Endothelial cell of umbilical vein (primary cell): ENCODE measurements at regions not wholly inside any gene's neighbourhood (a gene's known extent, or its start where the extent isn't known, plus 50 kb on each side); places are given as distances from the start of the nearest gene placed in this dataset.

Experiments used
- BruUV-seq: library from RNA; stranded (reverse); fragments of 400-500 nt; replicated peaks from 2 replicates; lab custom pipeline; 2021; lab: Mats Ljungman, UMichigan
- CTCF ChIA-PET: fragments of 300-600, 350-600 bp; sonication (Branson Sonifier 250); formaldehyde crosslinking; loops from one replicate; lab custom pipeline; 2021; ENCODE audit warnings: antibody characterized with exemption, inconsistent platforms; lab: Charles Lee
- POLR2A ChIA-PET: fragments of 300-600, 350-600 bp; sonication (Branson Sonifier 250); formaldehyde crosslinking; loops from one replicate; lab custom pipeline; 2021; ENCODE audit warnings: antibody characterized with exemption, inconsistent platforms; lab: Charles Lee
- DNase-seq: peaks from one replicate; pipeline ENCODE4 v3.0.0-alpha.2; 2011; ENCODE audit warnings: low read depth, low spot score
- FAIRE-seq: peaks from 2 replicates; lab custom pipeline; 2011; peaks lifted over from hg19 to GRCh38; lab: Jason Lieb, UNC
- H2AFZ ChIP-seq: 2 replicates; pipeline ENCODE4 v1.6.0; 2012; ENCODE audit warnings: low read depth, low read length, control low read depth, inconsistent platforms
- H3K27ac ChIP-seq: 2 replicates; pipeline ENCODE4 v1.5.1; 2011; ENCODE audit warnings: low read depth, mild to moderate bottlenecking, control low read depth, low read length, moderate library complexity; ENCODE audit not compliant: insufficient read depth
- H3K27me3 ChIP-seq, 2 experiments: 2 replicates each; pipeline versions ENCODE4 v1.6.0 to v1.6.1; 2011; ENCODE audit warnings: low read length in 2 of 2, mixed read lengths in 1 of 2; ENCODE audit not compliant: control insufficient read depth in 2 of 2, insufficient read depth in 2 of 2
- H3K36me3 ChIP-seq, 2 experiments: 2 replicates in 1 of 2; 3 replicates in 1 of 2; pipeline ENCODE4 v1.5.1; 2011; ENCODE audit warnings: low read length in 2 of 2, mild to moderate bottlenecking in 1 of 2, moderate library complexity in 1 of 2; ENCODE audit not compliant: control insufficient read depth in 2 of 2, insufficient read depth in 2 of 2; ENCODE audit errors: extremely low read depth in 1 of 2
- H3K4me1 ChIP-seq: 3 replicates; pipeline ENCODE4 v1.5.1; 2011; ENCODE audit warnings: mild to moderate bottlenecking, low read length; ENCODE audit not compliant: control insufficient read depth, insufficient read depth; ENCODE audit errors: extremely low read depth
- H3K4me2 ChIP-seq: 2 replicates; pipeline ENCODE4 v1.6.1; 2011; ENCODE audit warnings: low read length, control low read depth, mixed read lengths; ENCODE audit not compliant: insufficient read depth
- H3K4me3 ChIP-seq, 3 experiments: fragments of 200-600 bp in 1 of 3; sonication (generic), shearing (Covaris generic) in 1 of 3; replicated peaks in 1 of 3; 2 replicates each; pipeline ENCODE4 v1.5.1; 2011 to 2016; ENCODE audit warnings: control low read depth in 3 of 3, low read length in 3 of 3, mild to moderate bottlenecking in 2 of 3, inconsistent platforms in 1 of 3, low read depth in 1 of 3, moderate library complexity in 1 of 3; ENCODE audit not compliant: insufficient read depth in 1 of 3
- H3K79me2 ChIP-seq: 2 replicates; pipeline ENCODE4 v1.6.0; 2012; ENCODE audit warnings: low read length, inconsistent platforms; ENCODE audit not compliant: control insufficient read depth, insufficient read depth
- H3K9ac ChIP-seq: replicated peaks from 2 replicates; pipeline ENCODE3; 2011; ENCODE audit warnings: low read length, control low read depth; ENCODE audit not compliant: insufficient read depth; ENCODE audit errors: extremely low read depth
- H3K9me1 ChIP-seq: replicated peaks from 3 replicates; pipeline ENCODE4 v1.6.0; 2011; ENCODE audit warnings: mild to moderate bottlenecking, low read length; ENCODE audit not compliant: control insufficient read depth, insufficient read depth; ENCODE audit errors: extremely low read depth
- H3K9me3 ChIP-seq: replicated peaks from 2 replicates; pipeline ENCODE4 v1.5.1; 2012; ENCODE audit warnings: low read length, inconsistent platforms; ENCODE audit not compliant: control insufficient read depth, insufficient read depth
- H4K20me1 ChIP-seq: replicated peaks from 2 replicates; pipeline ENCODE3; 2011; ENCODE audit warnings: mild to moderate bottlenecking, low read length; ENCODE audit not compliant: control insufficient read depth, insufficient read depth; ENCODE audit errors: extremely low read depth
- EZH2 ChIP-seq: IDR thresholded peaks from 2 replicates; pipeline ENCODE4 v1.6.1; 2012; ENCODE audit warnings: borderline replicate concordance, low read depth, mild to moderate bottlenecking, moderate library complexity, low read length, inconsistent platforms; ENCODE audit not compliant: severe bottlenecking
- FOS ChIP-seq: IDR thresholded peaks from 2 replicates; pipeline ENCODE4 v1.6.1; 2011; ENCODE audit warnings: mild to moderate bottlenecking, low read length, moderate library complexity, borderline replicate concordance; ENCODE audit not compliant: insufficient read depth
- GATA2 ChIP-seq: IDR thresholded peaks from 2 replicates; pipeline ENCODE4 v1.7.0; 2011; ENCODE audit warnings: low read depth, mild to moderate bottlenecking, moderate library complexity, mixed read lengths, low read length; ENCODE audit not compliant: insufficient read length, insufficient read depth
- JUN ChIP-seq: IDR thresholded peaks from 2 replicates; pipeline ENCODE4 v1.6.1; 2011; ENCODE audit warnings: borderline replicate concordance, low read depth; ENCODE audit not compliant: insufficient read length, insufficient read depth
- MAX ChIP-seq: IDR thresholded peaks from 2 replicates; pipeline ENCODE4 v1.6.1; 2011; ENCODE audit not compliant: insufficient read depth, insufficient read length
- MYC ChIP-seq: IDR thresholded peaks from one replicate; pipeline ENCODE4 v1.6.1; 2011; ENCODE audit warnings: mild to moderate bottlenecking, low read depth, low read length
- POLR2A ChIP-seq: IDR thresholded peaks from 2 replicates; pipeline ENCODE4 v1.6.1; 2012; ENCODE audit warnings: low read depth, mild to moderate bottlenecking, control low read depth, low read length
- POLR2AphosphoS5 ChIP-seq: IDR thresholded peaks from 2 replicates; pipeline ENCODE4 v1.6.1; 2012; ENCODE audit warnings: low read depth, mild to moderate bottlenecking, control low read depth, low read length, moderate library complexity; ENCODE audit not compliant: insufficient read depth
- dilution Hi-C: fragments of 300-500 bp; cut with MboI; formaldehyde crosslinking; loops from one replicate; pipeline ENCODE4 v1.15.0; 2019; ENCODE audit warnings: low sequenced_read_pairs; ENCODE audit not compliant: extremely low pct_ligation_motif_present
- intact Hi-C: fragments of 100-400 bp; cut with micrococcal nuclease; formaldehyde crosslinking; loops from one replicate; pipeline ENCODE4 v1.10.0; 2022

DNA sequence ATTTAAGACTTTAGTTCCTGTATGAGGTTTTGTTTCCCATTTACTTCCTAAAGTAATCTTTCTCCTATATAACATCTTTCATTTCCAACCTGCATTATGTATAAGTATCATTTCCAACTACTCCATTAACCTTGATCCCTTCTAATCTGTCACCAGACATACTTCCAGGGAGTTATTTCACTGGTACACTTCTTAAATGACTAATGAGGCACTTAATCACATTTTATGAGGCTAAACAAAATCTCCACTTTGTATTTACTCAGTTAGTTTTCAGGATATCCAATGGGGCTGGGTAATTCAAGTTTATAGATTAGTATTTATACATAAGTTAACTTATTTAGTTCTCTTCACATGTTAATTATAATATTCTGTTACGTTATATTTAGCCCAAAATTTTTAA, 634.7 kb downstream of the PCDH17 start:
- POLR2A ChIA-PET = no interaction called here
- Histone ChIP-seq H4K20me1 (no peaks in the 10 kb centered on the region), H3K4me3 (no peak overlapping the region), H3K4me2 (no peak overlapping the region), H3K36me3 (no peaks in the 10 kb centered on the region), H3K4me1 (no peaks in the 10 kb centered on the region), H3K9me1 (no peaks in the 10 kb centered on the region), H3K9me3 (no peaks in the 10 kb centered on the region), H3K27ac (no peak overlapping the region), H3K27me3 (no peaks in the 10 kb centered on the region), H2AFZ (no peak overlapping the region), H3K79me2 (no peaks in the 10 kb centered on the region), H3K9ac (no peak overlapping the region)
- BruUV-seq = no TSS peak
- TF ChIP-seq FOS = no peak
- TF ChIP-seq GATA2 = no peak
- TF ChIP-seq JUN = no peak
- no peak for TF ChIP-seq EZH2
- TF ChIP-seq MYC = no peak
- no peak for TF ChIP-seq POLR2A
- TF ChIP-seq MAX = no peak
- intact Hi-C loops (no loop called here), dilution Hi-C loops (no loop called here)
- FAIRE-seq = no peak
- CTCF ChIA-PET = interaction anchor here (1.2 kb wide), 1 partner anchor 9 kb away, joined by 3 read pairs; no protein-coding TSS in a partner anchor
- no peak for DNase-seq

DNA sequence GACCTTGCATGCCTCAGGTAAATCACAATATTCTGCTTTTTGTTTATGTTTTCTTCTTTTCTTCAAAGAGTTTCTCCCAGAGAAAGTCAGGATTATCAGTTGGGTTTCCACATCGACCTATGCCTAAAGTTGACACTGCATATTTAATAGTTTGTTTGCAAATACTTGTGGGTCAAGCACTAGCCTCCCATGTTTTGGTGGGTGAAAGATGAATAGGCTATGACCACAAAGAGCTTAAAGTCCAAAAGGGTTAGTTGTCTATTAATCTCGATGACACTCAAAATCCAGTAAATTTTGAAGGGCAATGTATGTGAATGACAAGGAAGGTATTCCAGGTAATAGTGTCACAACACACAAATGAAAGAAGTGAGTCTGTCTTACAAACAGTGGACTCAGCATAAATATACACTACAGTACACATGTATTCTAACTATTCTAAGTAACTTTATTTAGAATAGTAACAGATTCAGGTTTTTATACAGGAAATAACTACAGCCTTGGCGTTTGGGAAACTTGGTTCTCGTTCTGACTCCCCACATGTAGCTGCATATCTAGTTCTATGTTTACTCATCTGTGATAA, 667.1 kb downstream of the PCDH17 start:
- Histone ChIP-seq H3K36me3 (no peaks in the 10 kb centered on the region), H3K4me3 (no peak overlapping the region), H3K27ac (no peak overlapping the region), H3K9ac (no peak overlapping the region), H3K4me2 (no peak overlapping the region), H3K79me2 (no peaks in the 10 kb centered on the region), H2AFZ (no peak overlapping the region), H3K9me3 (no peaks in the 10 kb centered on the region), H3K9me1 (no peaks in the 10 kb centered on the region), H3K27me3 (no peaks in the 10 kb centered on the region), H4K20me1 (no peaks in the 10 kb centered on the region), H3K4me1 (peaks cover 14% of the 10 kb centered on the region)
- dilution Hi-C loops (no loop called here), intact Hi-C loops (no loop called here)
- ChIA-PET CTCF (interaction anchor here (0.6 kb wide), 1 partner anchor 698 kb away, joined by 3 read pairs; no protein-coding TSS in a partner anchor), POLR2A (no interaction called here)
- FAIRE-seq = no peak
- no peak for DNase-seq
- BruUV-seq = no TSS peak
- TF ChIP-seq MYC = no peak
- no peak for TF ChIP-seq POLR2A
- TF ChIP-seq MAX = no peak
- no peak for TF ChIP-seq POLR2AphosphoS5
- no peak for TF ChIP-seq FOS
- no peak for TF ChIP-seq JUN
